22Rv1 (cell line): ENCODE measurements at regions not wholly inside any gene's neighbourhood (a gene's known extent, or its start where the extent isn't known, plus 50 kb on each side); places are given as distances from the start of the nearest gene placed in this dataset.

ENCODE experiments used
- CTCF ChIP-seq: fragments of 450-650 bp; IDR thresholded peaks from 2 replicates; pipeline ENCODE4 v1.5.1; 2017; ENCODE audit warnings: mild to moderate bottlenecking
- ZFX ChIP-seq: fragments of 450-650 bp; IDR thresholded peaks from 2 replicates; pipeline ENCODE4 v1.6.1; 2017; ENCODE audit warnings: antibody characterized with exemption, borderline replicate concordance

- TF ChIP-seq CTCF: no peak
- no peak for TF ChIP-seq ZFX
These were observed 132.7 kb downstream of the GATA3 start for GRCh38 chr10:8187171-8187666.
